ENCODE measurements at regions not wholly inside any gene's neighbourhood (a gene's known extent, or its start where the extent isn't known, plus 50 kb on each side); places are given as distances from the start of the nearest gene placed in this dataset.

DNA sequence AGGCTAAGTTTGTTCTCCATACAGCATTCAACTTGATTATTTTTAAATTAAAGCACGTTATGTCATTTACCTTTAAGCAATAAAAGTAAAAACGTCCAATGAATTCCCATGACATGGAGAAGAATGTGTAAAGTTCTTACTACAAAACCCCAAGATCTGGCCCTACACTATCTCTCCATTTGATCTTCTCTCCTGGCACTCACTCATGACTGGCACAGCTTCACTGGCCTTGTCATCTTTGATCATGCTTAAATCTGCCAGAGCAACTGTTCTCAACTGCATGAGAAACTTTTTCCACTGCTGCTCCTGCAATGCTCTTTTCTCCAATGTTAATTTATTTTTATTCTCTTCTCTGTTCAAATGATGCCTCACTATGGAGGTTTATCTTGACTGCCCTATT, 1109.0 kb upstream of the IGFBP7 start:
- Histone ChIP-seq H4K20me1 (replicated peaks; ENCODE audit: control insufficient read depth, extremely low read depth, insufficient read depth, low read length) (no peaks in the 10 kb centered on the region), H3K9me1 (replicated peaks; ENCODE audit: control insufficient read depth, extremely low read depth, insufficient read depth, low read length) (no peaks in the 10 kb centered on the region), H3K9ac (replicated peaks; ENCODE audit: extremely low read depth, insufficient read depth, low read length) (no peak overlapping the region), H3K27ac (ENCODE audit: insufficient read depth, low read depth, low read length) (no peak overlapping the region), H3K79me2 (ENCODE audit: control insufficient read depth, insufficient read depth, low read length) (no peaks in the 10 kb centered on the region), H3K4me3 (replicated peaks in 1 of 3; ENCODE audit: insufficient read depth in 1 of 3, low read depth in 1 of 3, low read length in 3 of 3) (no peak overlapping the region), H2AFZ (ENCODE audit: low read depth, low read length) (no peak overlapping the region), H3K4me2 (ENCODE audit: insufficient read depth, low read length) (no peak overlapping the region), H3K36me3 (ENCODE audit: control insufficient read depth in 2 of 2, extremely low read depth in 1 of 2, insufficient read depth in 2 of 2, low read length in 2 of 2) (no peaks in the 10 kb centered on the region), H3K27me3 (ENCODE audit: control insufficient read depth in 2 of 2, insufficient read depth in 2 of 2, low read length in 2 of 2) (no peaks in the 10 kb centered on the region), H3K9me3 (replicated peaks; ENCODE audit: control insufficient read depth, insufficient read depth, low read length) (no peaks in the 10 kb centered on the region), H3K4me1 (ENCODE audit: control insufficient read depth, extremely low read depth, insufficient read depth, low read length) (no peaks in the 10 kb centered on the region)
- intact Hi-C loops (cut with micrococcal nuclease) (no loop called here), dilution Hi-C loops (cut with MboI; ENCODE audit: extremely low pct_ligation_motif_present, low sequenced_read_pairs) (no loop called here)
- FAIRE-seq: no peak
- POLR2A ChIA-PET: no interaction called here
- CTCF ChIA-PET: no interaction called here
- DNase-seq (ENCODE audit: low read depth, low spot score): no peak
- TF ChIP-seq EZH2 (IDR thresholded peaks at IDR 0.05; ENCODE audit: borderline replicate concordance, low read depth, low read length, severe bottlenecking): no peak
- TF ChIP-seq, protein P1, sequence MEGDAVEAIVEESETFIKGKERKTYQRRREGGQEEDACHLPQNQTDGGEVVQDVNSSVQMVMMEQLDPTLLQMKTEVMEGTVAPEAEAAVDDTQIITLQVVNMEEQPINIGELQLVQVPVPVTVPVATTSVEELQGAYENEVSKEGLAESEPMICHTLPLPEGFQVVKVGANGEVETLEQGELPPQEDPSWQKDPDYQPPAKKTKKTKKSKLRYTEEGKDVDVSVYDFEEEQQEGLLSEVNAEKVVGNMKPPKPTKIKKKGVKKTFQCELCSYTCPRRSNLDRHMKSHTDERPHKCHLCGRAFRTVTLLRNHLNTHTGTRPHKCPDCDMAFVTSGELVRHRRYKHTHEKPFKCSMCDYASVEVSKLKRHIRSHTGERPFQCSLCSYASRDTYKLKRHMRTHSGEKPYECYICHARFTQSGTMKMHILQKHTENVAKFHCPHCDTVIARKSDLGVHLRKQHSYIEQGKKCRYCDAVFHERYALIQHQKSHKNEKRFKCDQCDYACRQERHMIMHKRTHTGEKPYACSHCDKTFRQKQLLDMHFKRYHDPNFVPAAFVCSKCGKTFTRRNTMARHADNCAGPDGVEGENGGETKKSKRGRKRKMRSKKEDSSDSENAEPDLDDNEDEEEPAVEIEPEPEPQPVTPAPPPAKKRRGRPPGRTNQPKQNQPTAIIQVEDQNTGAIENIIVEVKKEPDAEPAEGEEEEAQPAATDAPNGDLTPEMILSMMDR (IDR thresholded peaks at IDR 0.05; ENCODE audit: extremely low read depth in 1 of 2, insufficient read depth in 1 of 2, low read depth in 1 of 2, low read length in 2 of 2): no peak
- TF ChIP-seq JUN (IDR thresholded peaks at IDR 0.05; ENCODE audit: borderline replicate concordance, insufficient read depth, insufficient read length, low read depth): no peak
- TF ChIP-seq MYC (IDR thresholded peaks at IDR 0.05; ENCODE audit: low read depth, low read length): no peak
- no peak for TF ChIP-seq GATA2 (IDR thresholded peaks at IDR 0.05; ENCODE audit: insufficient read depth, insufficient read length, low read depth, low read length)
- TF ChIP-seq, protein P2, sequence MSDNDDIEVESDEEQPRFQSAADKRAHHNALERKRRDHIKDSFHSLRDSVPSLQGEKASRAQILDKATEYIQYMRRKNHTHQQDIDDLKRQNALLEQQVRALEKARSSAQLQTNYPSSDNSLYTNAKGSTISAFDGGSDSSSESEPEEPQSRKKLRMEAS (IDR thresholded peaks at IDR 0.05; ENCODE audit: insufficient read depth, insufficient read length): no peak
- TF ChIP-seq POLR2A (IDR thresholded peaks at IDR 0.05; ENCODE audit: low read depth, low read length): no peak
- TF ChIP-seq FOS (IDR thresholded peaks at IDR 0.05; ENCODE audit: borderline replicate concordance, insufficient read depth, low read length): no peak
- TF ChIP-seq POLR2AphosphoS5 (IDR thresholded peaks at IDR 0.05; ENCODE audit: insufficient read depth, low read depth, low read length): no peak
- no TSS peak for BruUV-seq (replicated peaks)

Measured in endothelial cell of umbilical vein (primary cell).